CD4-positive, alpha-beta memory T cell (primary cell): ENCODE measurements at regions not wholly inside any gene's neighbourhood (a gene's known extent, or its start where the extent isn't known, plus 50 kb on each side); places are given as distances from the start of the nearest gene placed in this dataset.

Experiments used
- CTCF ChIA-PET: fragments of 350-600 bp; sonication (Branson Sonifier 250); formaldehyde crosslinking; loops from one replicate; lab custom pipeline; 2021; ENCODE audit warnings: inconsistent platforms; ENCODE audit not compliant: partially characterized antibody; lab: Charles Lee
- POLR2A ChIA-PET: fragments of 350-600 bp; sonication (Branson Sonifier 250); formaldehyde crosslinking; loops from one replicate; lab custom pipeline; 2021; ENCODE audit not compliant: partially characterized antibody; lab: Charles Lee
- DNase-seq, 5 donors: peaks; one replicate each; pipeline versions ENCODE4 v3.0.0 to v3.0.0-alpha.2; 2020 to 2022; ENCODE audit warnings: mixed read lengths in 1 of 5
- H3K27ac ChIP-seq: one replicate; pipeline ENCODE4 v1.7.0; 2013; ENCODE audit warnings: low read depth, low read length
- H3K27me3 ChIP-seq: 2 replicates; pipeline ENCODE4 v1.7.0; 2013; ENCODE audit warnings: mild to moderate bottlenecking, low read length, moderate library complexity; ENCODE audit not compliant: insufficient read depth
- H3K36me3 ChIP-seq: 2 replicates; pipeline ENCODE4 v1.7.0; 2013; ENCODE audit warnings: mild to moderate bottlenecking, low read length, moderate library complexity; ENCODE audit not compliant: insufficient read depth
- H3K4me1 ChIP-seq: 2 replicates; pipeline ENCODE4 v1.7.0; 2013; ENCODE audit warnings: mild to moderate bottlenecking, low read length, moderate library complexity; ENCODE audit not compliant: insufficient read depth
- H3K4me3 ChIP-seq, 2 donors: one replicate each; pipeline ENCODE4 v1.7.0; 2013; ENCODE audit warnings: low read length in 2 of 2, mild to moderate bottlenecking in 1 of 2
- H3K9me3 ChIP-seq, 2 donors: one replicate each; pipeline ENCODE4 v1.7.0; 2013; ENCODE audit warnings: low read length in 2 of 2, control low read depth in 1 of 2; ENCODE audit not compliant: control insufficient read depth in 1 of 2
- H3K27ac Mint-ChIP-seq, 7 donors: one replicate each; pipeline ENCODE4 v1.8.0; 2020 to 2021; ENCODE audit warnings: mixed read lengths in 7 of 7, mild to moderate bottlenecking in 6 of 7, inconsistent platforms in 3 of 7, moderate library complexity in 3 of 7
- H3K27me3 Mint-ChIP-seq, 2 donors: one replicate each; pipeline ENCODE4 v1.8.0; 2020 to 2021; ENCODE audit warnings: mixed read lengths in 2 of 2
- H3K36me3 Mint-ChIP-seq, 2 donors: one replicate each; pipeline ENCODE4 v1.8.0; 2020 to 2021; ENCODE audit warnings: mixed read lengths in 2 of 2, inconsistent platforms in 1 of 2, mild to moderate bottlenecking in 1 of 2
- H3K4me1 Mint-ChIP-seq, 4 donors: one replicate each; pipeline ENCODE4 v1.8.0; 2020 to 2021; ENCODE audit warnings: mixed read lengths in 4 of 4, mild to moderate bottlenecking in 1 of 4
- H3K4me3 Mint-ChIP-seq, 8 donors: one replicate each; pipeline ENCODE4 v1.8.0; 2020 to 2021; ENCODE audit warnings: mixed read lengths in 8 of 8, mild to moderate bottlenecking in 7 of 8, moderate library complexity in 6 of 8, inconsistent platforms in 3 of 8
- H3K9me3 Mint-ChIP-seq, 8 donors: one replicate each; pipeline ENCODE4 v1.8.0; 2020 to 2021; ENCODE audit warnings: mixed read lengths in 8 of 8, mild to moderate bottlenecking in 5 of 8, inconsistent platforms in 3 of 8, moderate library complexity in 1 of 8
- intact Hi-C: fragments of 100-400 bp; cut with micrococcal nuclease; formaldehyde crosslinking; loops from one replicate; pipeline ENCODE4 v1.15.1; 2023

DNA sequence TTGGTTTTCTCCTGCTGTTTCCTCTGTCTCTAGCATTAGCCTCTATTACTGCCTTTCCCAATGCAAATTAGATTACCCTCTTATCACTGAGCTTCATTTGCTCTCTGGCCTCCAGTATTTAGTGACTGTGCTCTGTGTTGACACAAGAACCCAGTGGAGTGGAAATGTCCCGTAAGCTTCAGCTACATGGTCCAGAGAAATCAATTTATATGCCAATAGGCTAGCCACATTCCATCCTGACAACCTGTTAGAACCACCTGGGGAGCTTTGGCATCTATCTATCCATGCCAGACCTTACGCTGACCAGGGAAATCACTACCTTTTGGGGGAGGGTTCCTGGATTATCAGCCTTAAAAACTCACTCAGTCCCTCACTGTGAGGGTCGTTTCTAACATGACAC, 459.6 kb downstream of the UTRN start:
- intact Hi-C loops: loop anchor here (10.0 kb wide), 1 partner anchor 160 kb away; no protein-coding TSS in a partner anchor
- POLR2A ChIA-PET: no interaction called here
- no peaks in the 10 kb centered on the region for H3K27me3 ChIP-seq

DNA sequence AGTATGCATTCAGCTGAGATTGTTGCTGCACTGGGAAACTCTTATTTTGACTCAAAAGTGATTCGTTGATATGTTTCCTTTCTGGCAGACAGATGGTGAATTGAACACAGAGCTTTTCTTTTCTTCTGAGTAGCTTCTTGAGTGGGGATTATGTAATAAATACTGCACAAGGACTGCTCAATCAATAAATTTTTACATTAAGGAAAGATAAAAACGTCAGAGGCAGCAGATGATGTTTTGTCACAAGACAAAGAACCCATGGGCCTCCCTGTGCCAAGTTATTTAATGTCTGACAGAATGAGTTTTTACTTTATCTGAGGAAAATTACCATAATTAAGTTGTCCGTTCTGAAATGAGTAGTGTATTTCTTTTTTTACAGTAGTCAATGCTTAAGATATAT, 460.3 kb downstream of the UTRN start:
- POLR2A ChIA-PET: no interaction called here

More for the DNA sequence above, 459.6 kb downstream of the UTRN start:
- H3K9me3 Mint-ChIP-seq: no peaks in the 10 kb centered on the region
- peak overlapping the region in 4 of 7 donors; percentile 32 to 63 (median 58) for H3K27ac Mint-ChIP-seq
- H3K27me3 Mint-ChIP-seq: no peaks in the 10 kb centered on the region
- no peak overlapping the region for H3K4me3 Mint-ChIP-seq
- H3K9me3 ChIP-seq: no peaks in the 10 kb centered on the region
- H3K36me3 ChIP-seq: peaks cover 8% of the 10 kb centered on the region
- peaks cover 0 to 8% (median 7%) of the 10 kb centered on the region in 4 donors for H3K4me1 Mint-ChIP-seq
- no peak for DNase-seq
- H3K4me1 ChIP-seq: no peaks in the 10 kb centered on the region
- no peak overlapping the region for H3K27ac ChIP-seq
- peaks cover 27 to 38% of the 10 kb centered on the region in 2 donors for H3K36me3 Mint-ChIP-seq
- H3K4me3 ChIP-seq: no peak overlapping the region
- CTCF ChIA-PET: interaction anchor here (0.7 kb wide), 1 partner anchor 36 kb away, joined by 3 read pairs; no protein-coding TSS in a partner anchor

GRCh38 chr6:144746902-144747469, 461.9 kb downstream of the UTRN start:
- Mint-ChIP-seq H3K27me3 (no peaks in the 10 kb centered on the region), H3K27ac (no peak overlapping the region), H3K9me3 (no peaks in the 10 kb centered on the region), H3K4me1 (peaks cover 0 to 8% (median 5%) of the 10 kb centered on the region in 4 donors), H3K4me3 (no peak overlapping the region), H3K36me3 (peaks cover 29 to 44% of the 10 kb centered on the region in 2 donors)
- no peak overlapping the region for H3K27ac ChIP-seq
- ChIA-PET CTCF (no interaction called here), POLR2A (no interaction called here)
- intact Hi-C loops: loop anchor here (10.0 kb wide), 1 partner anchor 162 kb away; no protein-coding TSS in a partner anchor
- no peaks in the 10 kb centered on the region for H3K9me3 ChIP-seq
- H3K27me3 ChIP-seq: no peaks in the 10 kb centered on the region
- peaks cover 13% of the 10 kb centered on the region for H3K36me3 ChIP-seq
- DNase-seq: no peak
- no peaks in the 10 kb centered on the region for H3K4me1 ChIP-seq
- H3K4me3 ChIP-seq: no peak overlapping the region

More for the DNA sequence above, 460.3 kb downstream of the UTRN start:
- H3K27ac ChIP-seq: no peak overlapping the region
- H3K4me3 ChIP-seq: no peak overlapping the region
- no peaks in the 10 kb centered on the region for H3K27me3 ChIP-seq
- Mint-ChIP-seq H3K9me3 (no peaks in the 10 kb centered on the region), H3K36me3 (peaks cover 30 to 39% of the 10 kb centered on the region in 2 donors), H3K4me1 (peaks cover 0 to 8% (median 7%) of the 10 kb centered on the region in 4 donors), H3K27ac (peak overlapping the region in 1 of 7 donors; percentile 11), H3K4me3 (no peak overlapping the region), H3K27me3 (no peaks in the 10 kb centered on the region)
- CTCF ChIA-PET: no interaction called here
- H3K9me3 ChIP-seq: no peaks in the 10 kb centered on the region
- H3K36me3 ChIP-seq: peaks cover 8% of the 10 kb centered on the region
- no peaks in the 10 kb centered on the region for H3K4me1 ChIP-seq
- DNase-seq: no peak
- intact Hi-C loops: loop anchor here (10.0 kb wide), 1 partner anchor 161 kb away; no protein-coding TSS in a partner anchor

DNA sequence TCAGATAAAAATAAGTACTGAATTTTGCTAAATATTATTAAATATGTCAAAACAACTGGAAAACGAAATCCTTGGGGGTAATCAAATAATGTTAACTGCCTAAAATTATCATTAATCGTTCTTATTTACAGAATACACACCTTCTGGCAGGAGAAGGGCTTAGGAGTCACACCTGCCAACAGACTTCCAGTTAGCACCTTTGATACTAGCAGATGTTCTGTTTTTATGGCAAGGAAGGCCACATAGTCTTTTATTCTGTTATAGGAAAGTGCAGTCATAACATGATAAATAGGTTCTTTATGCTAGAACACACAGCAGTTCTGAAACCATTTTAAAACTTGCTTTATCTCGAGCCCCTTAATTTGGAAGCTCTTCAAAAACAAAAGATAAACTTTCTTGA, 464.1 kb downstream of the UTRN start:
- H3K4me1 ChIP-seq: no peaks in the 10 kb centered on the region
- ChIA-PET CTCF (no interaction called here), POLR2A (no interaction called here)
- intact Hi-C loops: loop anchor here (10.0 kb wide), 1 partner anchor 164 kb away; no protein-coding TSS in a partner anchor
- no peaks in the 10 kb centered on the region for H3K9me3 ChIP-seq
- no peak overlapping the region for H3K4me3 Mint-ChIP-seq
- H3K27me3 Mint-ChIP-seq: no peaks in the 10 kb centered on the region
- H3K27me3 ChIP-seq: no peaks in the 10 kb centered on the region
- H3K4me1 Mint-ChIP-seq: peaks cover 0 to 7% (median 4%) of the 10 kb centered on the region in 4 donors
- no peak for DNase-seq
- H3K27ac ChIP-seq: no peak overlapping the region
- H3K9me3 Mint-ChIP-seq: peaks cover 0 to 2% (median 0%) of the 10 kb centered on the region in 8 donors
- H3K4me3 ChIP-seq: no peak overlapping the region
- peaks cover 17% of the 10 kb centered on the region for H3K36me3 ChIP-seq
- no peak overlapping the region for H3K27ac Mint-ChIP-seq
- H3K36me3 Mint-ChIP-seq: peaks cover 50 to 60% of the 10 kb centered on the region in 2 donors

DNA sequence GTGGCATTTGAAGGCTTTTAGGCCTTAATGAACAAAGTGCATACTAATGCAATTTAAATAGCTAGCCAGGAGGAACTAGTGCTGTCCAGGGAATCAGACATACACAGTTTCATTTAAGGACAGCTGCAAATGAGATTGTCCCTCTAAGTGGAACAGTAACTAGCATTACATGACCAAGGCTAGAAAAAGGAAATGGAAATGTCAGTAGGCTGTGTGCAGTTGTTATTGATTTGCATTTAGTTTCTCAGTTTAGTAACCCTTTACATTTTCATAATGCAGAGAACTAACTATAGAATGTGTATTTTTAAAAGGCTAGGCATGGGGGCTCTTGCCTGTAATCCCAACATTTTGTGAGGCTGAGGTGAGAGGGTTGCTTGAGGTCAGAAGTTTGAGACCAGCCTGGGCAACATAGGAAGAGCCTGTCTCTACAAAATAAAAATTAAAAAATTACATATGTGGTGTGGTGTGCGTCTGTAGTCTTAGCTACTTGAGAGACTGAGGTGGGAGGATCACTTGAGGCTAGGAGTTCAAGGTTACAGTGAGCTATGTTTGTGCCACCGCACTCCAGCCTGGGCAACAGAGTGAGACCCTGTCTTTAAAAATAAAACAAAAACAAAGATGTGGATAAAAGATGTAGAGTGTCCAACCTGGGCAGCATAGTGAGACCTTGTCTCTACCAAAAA, 468.0 kb downstream of the UTRN start:
- no peak for DNase-seq
- peaks cover 13% of the 10 kb centered on the region for H3K36me3 ChIP-seq
- ChIA-PET POLR2A (no interaction called here), CTCF (no interaction called here)
- intact Hi-C loops: no loop called here
- H3K4me3 ChIP-seq: no peak overlapping the region
- H3K9me3 ChIP-seq: no peaks in the 10 kb centered on the region
- H3K4me1 Mint-ChIP-seq: peaks cover 0 to 5% (median 2%) of the 10 kb centered on the region in 4 donors
- peaks cover 0 to 2% (median 0%) of the 10 kb centered on the region in 8 donors for H3K9me3 Mint-ChIP-seq
- H3K27me3 Mint-ChIP-seq: no peaks in the 10 kb centered on the region
- no peak overlapping the region for H3K4me3 Mint-ChIP-seq
- H3K4me1 ChIP-seq: no peaks in the 10 kb centered on the region
- no peak overlapping the region for H3K27ac ChIP-seq
- H3K27ac Mint-ChIP-seq: peak overlapping the region in 1 of 7 donors; percentile 42
- no peaks in the 10 kb centered on the region for H3K27me3 ChIP-seq
- peaks cover 63 to 65% of the 10 kb centered on the region in 2 donors for H3K36me3 Mint-ChIP-seq

- no peak overlapping the region for H3K27ac Mint-ChIP-seq
- Histone ChIP-seq H3K36me3 (peaks cover 8% of the 10 kb centered on the region), H3K4me3 (no peak overlapping the region), H3K4me1 (no peaks in the 10 kb centered on the region), H3K27me3 (no peaks in the 10 kb centered on the region), H3K27ac (no peak overlapping the region), H3K9me3 (no peaks in the 10 kb centered on the region)
- intact Hi-C loops: no loop called here
- CTCF ChIA-PET: no interaction called here
- POLR2A ChIA-PET: no interaction called here
- H3K4me3 Mint-ChIP-seq: no peak overlapping the region
- peaks cover 53 to 56% of the 10 kb centered on the region in 2 donors for H3K36me3 Mint-ChIP-seq
- peaks cover 0 to 5% (median 1%) of the 10 kb centered on the region in 4 donors for H3K4me1 Mint-ChIP-seq
- peaks cover 0 to 2% (median 0%) of the 10 kb centered on the region in 8 donors for H3K9me3 Mint-ChIP-seq
- H3K27me3 Mint-ChIP-seq: no peaks in the 10 kb centered on the region
- no peak for DNase-seq
Observed at GRCh38 chr6:144756469-144756868, 471.3 kb downstream of the UTRN start.

GRCh38 chr6:144757299-144757698, 472.2 kb downstream of the UTRN start:
- Mint-ChIP-seq H3K9me3 (peaks cover 0 to 2% (median 0%) of the 10 kb centered on the region in 8 donors), H3K4me1 (peaks cover 0 to 5% (median 1%) of the 10 kb centered on the region in 4 donors)

More at GRCh38 chr6:144757299-144757698, 472.2 kb downstream of the UTRN start:
- Histone ChIP-seq H3K4me1 (no peaks in the 10 kb centered on the region), H3K4me3 (no peak overlapping the region), H3K36me3 (peaks cover 5% of the 10 kb centered on the region), H3K9me3 (no peaks in the 10 kb centered on the region), H3K27me3 (no peaks in the 10 kb centered on the region), H3K27ac (no peak overlapping the region)
- no peak overlapping the region for H3K4me3 Mint-ChIP-seq
- no peak overlapping the region for H3K27ac Mint-ChIP-seq
- ChIA-PET POLR2A (no interaction called here), CTCF (interaction anchor here (0.6 to 0.7 kb wide), 2 partner anchors 245 to 580 kb away, joined by 3 to 4 read pairs; no protein-coding TSS in a partner anchor)
- H3K27me3 Mint-ChIP-seq: no peaks in the 10 kb centered on the region
- intact Hi-C loops: no loop called here
- DNase-seq: no peak
- H3K36me3 Mint-ChIP-seq: peaks cover 55% of the 10 kb centered on the region in 2 donors
